Skin epidermis (tissue), 12 donors: ENCODE measurements at regions not wholly inside any gene's neighbourhood (a gene's known extent, or its start where the extent isn't known, plus 50 kb on each side); places are given as distances from the start of the nearest gene placed in this dataset.

ENCODE experiments used
- H3K27ac ChIP-seq, 21 experiments: fragments of 200-600 bp; sonication (generic) in 11 of 21; one replicate each; pipeline ENCODE4 v1.5.0; 2020; ENCODE audit warnings: mild to moderate bottlenecking in 3 of 21, inconsistent platforms in 2 of 21, moderate library complexity in 2 of 21
- H3K4me3 ChIP-seq, 7 experiments: fragments of 200-600 bp; sonication (generic) in 2 of 7; one replicate each; pipeline ENCODE4 v1.5.0; 2020; ENCODE audit warnings: inconsistent platforms in 2 of 7, mild to moderate bottlenecking in 2 of 7, moderate library complexity in 1 of 7

DNA sequence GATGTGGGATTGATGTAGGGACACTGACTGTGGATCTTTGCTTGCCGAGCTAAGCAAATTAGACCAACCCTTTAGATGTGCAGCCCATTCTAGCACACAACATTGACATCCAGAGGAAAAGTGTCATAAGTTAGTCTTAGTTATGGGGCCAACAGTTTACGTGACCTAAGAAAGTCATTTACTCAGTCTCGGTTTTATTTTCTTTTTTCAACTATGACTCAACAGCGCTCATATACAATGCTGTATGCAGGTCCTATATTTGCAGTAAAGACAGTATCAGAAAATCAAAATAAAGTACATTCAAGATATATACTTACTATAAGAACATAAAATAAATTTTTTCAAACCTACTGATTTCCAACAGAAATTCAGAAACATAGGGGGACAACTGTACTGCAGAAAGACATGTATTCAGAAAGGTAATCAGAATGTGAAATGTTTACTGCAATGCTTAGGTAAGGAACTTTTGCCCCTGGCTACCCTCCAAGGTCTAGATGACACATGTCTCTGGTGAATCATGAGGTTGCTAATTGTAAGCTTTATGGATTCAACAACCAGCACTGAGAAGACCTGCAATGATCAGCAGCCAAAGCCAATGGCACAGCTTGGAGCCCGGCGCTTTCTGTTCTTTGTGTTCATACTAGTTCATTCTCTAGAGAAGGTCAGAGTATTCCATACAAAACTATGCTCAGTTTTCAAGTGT, 317.5 kb upstream of the CNTN6 start:
- H3K27ac ChIP-seq = no peak overlapping the region
- no peak overlapping the region for H3K4me3 ChIP-seq

DNA sequence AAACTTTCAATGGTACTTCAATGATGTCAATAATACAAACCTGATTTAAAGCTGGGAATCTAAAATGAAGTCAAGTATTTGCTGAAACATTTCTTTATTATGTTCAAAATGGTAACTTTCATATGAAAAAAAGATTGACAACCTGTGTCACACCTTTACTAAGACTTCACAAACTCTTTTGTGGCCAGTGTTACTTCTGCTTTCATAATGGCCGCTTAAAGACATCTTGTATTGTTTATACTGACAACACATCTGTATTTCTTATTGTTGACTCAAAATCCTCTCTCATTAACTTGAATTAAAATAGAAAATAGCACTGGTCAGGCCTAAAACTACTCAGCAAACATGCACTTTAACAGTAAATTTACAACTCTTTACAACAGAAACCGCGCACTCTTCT, 312.3 kb upstream of the CNTN6 start:
- H3K27ac ChIP-seq = no peak overlapping the region
- H3K4me3 ChIP-seq = no peak overlapping the region

DNA sequence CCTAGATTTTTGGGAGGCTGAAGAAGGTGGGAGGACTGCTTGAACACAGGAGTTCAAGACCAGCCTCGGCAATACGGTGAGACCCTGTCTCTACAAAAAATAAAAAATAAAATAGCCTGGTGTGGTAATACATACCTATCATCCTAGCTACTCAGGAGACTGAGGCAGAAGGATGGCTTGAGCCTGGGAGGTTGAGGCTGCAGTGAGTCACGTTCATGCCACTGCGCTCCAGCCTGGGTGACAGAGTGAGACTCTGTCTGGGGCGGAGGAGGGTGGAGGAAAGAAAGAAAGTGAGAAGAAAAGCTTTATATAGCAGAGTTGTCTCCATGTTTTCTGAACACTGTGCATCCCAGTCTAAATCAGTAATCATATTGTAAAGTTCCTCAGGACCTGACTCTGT, 301.4 kb upstream of the CNTN6 start:
- Histone ChIP-seq H3K27ac (no peak overlapping the region), H3K4me3 (no peak overlapping the region)

DNA sequence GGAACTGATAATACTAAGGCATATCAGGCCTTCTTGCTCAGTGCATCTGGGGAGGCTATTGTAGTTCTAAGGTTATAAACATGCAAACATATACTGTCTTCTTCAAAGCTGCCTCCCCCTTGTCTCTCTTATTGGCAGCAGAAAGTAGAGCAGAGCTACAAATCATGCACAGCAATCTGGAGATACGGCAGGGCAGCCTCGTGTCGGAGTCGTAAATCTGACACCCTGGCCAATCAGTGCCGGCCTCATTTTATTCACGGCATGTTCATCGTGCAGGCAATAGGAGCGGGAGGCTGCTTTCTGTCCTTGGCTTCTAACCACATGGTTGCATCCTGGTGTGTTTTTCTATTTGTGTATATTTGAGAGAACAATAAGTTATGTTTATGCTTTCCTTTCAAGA, 300.2 kb upstream of the CNTN6 start:
- no peak overlapping the region for H3K4me3 ChIP-seq

DNA sequence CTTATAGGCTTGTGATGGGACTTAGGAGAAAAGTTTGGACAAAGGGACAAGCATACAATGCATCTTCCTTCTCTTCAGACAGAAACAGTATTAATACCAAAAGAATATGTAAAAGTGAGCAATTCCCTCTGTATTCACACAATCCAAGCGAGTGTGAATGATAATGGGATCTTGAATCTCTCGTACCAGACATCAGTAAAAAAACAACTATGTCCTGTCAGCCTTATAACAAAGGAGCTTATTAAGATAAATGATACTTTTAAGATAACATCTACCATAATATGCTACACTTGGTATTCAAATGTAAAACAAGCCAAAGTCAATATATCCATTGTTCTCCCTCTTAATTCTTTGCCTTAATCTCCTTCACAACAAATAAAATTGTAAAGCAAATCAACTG, 288.6 kb upstream of the CNTN6 start:
- Histone ChIP-seq H3K4me3 (no peak overlapping the region), H3K27ac (no peak overlapping the region)

More for the DNA sequence above, 300.2 kb upstream of the CNTN6 start:
- H3K27ac ChIP-seq = no peak overlapping the region

DNA sequence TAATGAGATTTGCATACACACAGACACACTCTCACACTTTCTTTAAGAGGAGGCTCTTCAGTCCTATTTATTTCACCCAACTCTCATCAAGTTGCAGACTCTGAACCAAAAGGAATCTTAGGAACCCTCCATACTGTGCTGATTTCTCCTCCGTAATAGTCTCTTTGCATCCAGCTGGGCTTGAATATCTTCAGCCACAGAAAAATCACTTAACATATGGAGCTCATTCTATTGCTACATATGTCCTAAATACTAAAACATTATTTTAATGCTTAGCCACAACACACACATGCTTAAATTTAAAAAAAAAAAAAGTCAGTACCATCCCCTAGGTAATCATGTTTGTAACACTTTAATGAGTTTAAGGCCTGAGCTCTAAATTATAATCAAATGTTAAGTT, 287.5 kb upstream of the CNTN6 start:
- no peak overlapping the region for H3K4me3 ChIP-seq
- no peak overlapping the region for H3K27ac ChIP-seq

DNA sequence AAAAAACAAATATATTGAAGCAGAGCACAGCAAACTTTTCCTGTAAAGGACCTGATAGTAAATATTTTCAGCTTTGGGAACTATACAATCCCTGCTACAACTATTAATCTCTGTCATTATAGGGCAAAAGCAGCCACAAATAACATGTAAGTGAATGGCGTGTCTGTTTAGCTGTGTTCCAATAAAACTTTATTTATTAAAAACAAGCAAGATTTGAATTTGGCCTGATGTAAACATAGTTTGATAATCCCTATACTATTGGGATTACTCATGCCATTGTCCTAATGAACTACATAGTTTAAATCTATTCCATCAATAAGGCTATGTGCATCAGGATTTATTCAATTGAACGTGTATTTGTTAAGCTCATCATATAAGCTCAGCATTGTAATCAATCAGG, 286.8 kb upstream of the CNTN6 start:
- Histone ChIP-seq H3K27ac (no peak overlapping the region), H3K4me3 (no peak overlapping the region)

DNA sequence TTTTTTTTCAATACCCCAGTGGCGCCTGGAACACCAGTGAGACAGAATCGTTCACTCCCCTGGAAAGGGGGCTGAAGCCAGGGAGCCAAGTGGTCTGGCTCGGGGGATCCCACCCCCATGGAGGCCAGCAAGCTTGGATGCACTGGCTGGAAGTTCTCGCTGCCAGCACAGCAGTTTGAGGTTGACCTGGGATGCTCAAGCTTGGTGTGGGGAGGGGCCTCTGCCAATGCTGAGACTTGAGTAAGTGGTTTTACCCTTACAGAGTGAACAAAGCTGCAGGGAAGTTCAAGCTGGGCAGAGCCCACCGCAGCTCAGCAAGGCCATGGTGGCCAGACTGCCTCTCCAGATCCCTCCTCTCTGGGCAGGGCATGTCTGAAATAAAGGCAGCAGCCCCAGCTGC, 276.2 kb upstream of the CNTN6 start:
- H3K27ac ChIP-seq = no peak overlapping the region
- H3K4me3 ChIP-seq = no peak overlapping the region

DNA sequence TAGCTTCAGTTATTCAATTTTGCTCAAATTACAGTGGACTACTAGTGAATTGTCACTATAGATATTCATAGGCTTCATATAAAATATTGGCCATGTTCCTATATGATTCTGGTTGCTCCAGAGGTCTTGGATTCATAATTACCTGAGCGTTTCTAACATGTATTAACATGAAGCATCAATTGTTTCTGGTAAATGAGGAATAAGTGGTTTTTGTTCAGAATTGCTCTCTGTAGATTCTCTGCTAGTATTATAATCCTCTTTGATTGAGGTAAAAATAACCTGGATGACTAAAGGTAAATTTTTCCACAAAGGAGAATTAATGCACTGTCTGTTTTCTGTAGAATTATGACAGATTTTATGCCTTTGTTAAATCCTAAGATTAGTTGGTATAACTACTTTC, 258.1 kb upstream of the CNTN6 start:
- Histone ChIP-seq H3K4me3 (no peak overlapping the region), H3K27ac (no peak overlapping the region)

DNA sequence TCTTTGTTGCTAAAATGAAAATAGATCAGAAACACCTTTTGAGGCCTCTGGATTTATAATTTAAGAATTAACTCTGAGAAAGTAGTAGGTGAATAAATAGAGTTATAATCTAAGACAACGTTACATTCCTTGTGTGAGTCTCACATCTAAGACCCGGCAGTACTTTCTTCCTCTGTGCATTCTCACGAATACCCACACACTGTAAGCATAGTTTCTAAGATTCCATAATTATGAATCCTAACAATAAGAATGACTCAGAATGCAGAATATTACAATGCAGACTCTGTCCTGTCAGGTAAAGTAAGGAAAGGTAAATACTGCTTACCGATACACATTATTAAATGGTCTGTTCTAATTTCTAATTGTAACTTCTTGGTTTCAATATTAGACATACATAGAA, 257.7 kb upstream of the CNTN6 start:
- Histone ChIP-seq H3K27ac (no peak overlapping the region), H3K4me3 (no peak overlapping the region)

DNA sequence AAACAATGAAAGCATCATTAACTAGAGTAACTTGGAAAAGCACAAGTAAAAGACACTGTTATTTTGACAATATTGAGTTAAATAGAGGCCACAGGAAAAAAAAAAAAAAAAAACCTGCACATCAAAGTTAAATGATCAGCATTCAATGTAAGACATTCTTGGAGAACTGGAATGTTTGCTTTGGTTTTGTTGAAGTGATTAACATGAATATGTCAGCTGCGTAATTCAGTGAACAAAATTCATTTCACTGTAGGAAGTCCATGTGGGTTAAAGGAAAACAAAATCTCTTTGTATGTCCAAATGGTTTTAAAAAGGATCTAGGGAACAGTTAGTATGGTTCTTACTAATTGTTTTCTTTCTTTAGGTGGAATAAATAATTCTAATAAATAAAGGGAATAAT, 252.8 kb upstream of the CNTN6 start:
- Histone ChIP-seq H3K4me3 (no peak overlapping the region), H3K27ac (no peak overlapping the region)

DNA sequence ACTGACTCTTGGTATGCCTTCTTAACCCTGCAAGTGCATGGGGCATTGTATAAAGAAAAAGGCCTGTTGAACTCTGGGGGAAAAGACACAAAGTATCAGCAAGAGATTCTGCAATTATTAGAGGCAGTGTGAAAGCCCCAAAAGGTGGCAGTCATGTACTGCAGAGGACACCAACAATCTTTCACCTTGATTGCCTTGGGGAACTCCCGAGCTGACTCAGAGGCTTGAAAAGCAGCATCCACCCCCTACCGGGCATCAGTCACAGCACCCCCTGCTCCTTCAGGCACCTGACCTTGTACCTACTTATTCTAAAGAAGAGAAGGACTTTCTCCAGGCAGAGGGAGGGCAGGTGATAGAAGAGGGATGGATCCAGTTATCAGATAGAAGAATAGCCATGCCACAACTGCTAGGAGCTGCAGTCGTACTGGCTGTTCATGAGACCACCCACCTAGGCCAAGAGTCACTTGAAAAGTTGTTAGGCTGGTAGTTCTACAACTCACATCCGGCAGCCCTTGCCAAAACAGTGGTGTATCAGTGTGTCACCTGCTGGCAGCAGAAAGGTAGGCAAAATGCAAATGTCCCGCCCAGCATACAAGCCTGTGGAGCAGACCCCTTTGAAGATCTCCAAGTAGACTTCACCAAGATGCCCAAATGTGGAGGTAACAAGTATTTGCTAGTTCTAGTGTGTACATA, 241.6 kb upstream of the CNTN6 start:
- Histone ChIP-seq H3K4me3 (no peak overlapping the region), H3K27ac (no peak overlapping the region)

DNA sequence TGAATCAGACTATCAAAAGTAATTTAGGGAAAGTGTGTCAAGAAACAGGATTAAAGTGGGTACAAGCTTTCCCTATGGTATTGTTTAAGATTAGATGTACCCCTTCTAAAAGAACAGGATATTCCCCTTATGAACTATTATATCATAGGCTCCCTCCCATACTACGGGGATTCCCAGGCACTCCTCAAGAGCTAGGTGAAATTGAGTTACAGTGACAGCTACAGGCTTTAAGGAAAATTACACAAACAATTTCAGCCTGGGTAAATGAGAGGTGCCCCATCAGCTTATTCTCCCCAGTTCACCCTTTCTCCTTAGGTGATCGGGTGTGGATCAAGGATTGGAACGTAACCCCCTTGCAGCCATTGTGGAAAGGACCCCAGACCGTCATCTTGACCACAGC, 240.8 kb upstream of the CNTN6 start:
- H3K27ac ChIP-seq = no peak overlapping the region
- H3K4me3 ChIP-seq = no peak overlapping the region

DNA sequence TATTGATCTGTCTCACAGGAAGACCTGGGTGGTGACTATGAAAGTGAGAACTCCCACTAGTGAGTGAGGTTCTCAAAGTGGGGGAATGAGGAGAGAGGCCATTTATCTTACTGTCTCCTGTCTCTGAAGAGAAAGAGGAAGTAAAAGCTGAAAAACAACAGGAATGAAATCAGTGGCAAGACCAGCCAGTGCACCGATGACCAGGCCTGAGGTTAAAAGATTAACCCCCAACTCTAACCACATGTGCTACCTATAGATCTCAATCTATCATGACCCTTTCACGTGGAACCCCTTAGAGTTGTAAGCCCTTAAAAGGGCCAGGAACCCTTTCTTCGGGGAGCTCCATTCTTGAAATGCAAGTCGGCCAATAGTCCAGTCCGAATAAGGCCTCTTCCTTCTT, 239.3 kb upstream of the CNTN6 start:
- Histone ChIP-seq H3K4me3 (no peak overlapping the region), H3K27ac (no peak overlapping the region)

DNA sequence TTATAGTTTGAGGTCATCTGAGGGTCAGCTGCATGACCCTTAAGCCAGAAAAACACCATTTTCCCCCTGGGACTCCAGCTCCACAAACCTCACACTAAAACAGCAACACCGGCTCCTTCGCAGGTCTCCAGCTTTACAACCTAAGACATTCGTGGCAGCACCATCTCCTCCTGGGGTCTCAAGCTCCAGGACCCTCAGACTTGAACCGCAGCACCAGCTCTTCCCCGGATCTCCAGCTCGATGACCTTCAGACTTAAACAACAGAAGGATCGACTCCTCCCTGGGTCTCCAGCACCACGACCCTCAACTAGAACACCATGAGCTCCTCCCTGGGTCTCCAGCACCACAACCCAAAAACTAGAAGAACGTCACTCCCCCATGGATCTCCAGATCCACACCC, 233.7 kb upstream of the CNTN6 start:
- no peak overlapping the region for H3K4me3 ChIP-seq
- no peak overlapping the region for H3K27ac ChIP-seq

DNA sequence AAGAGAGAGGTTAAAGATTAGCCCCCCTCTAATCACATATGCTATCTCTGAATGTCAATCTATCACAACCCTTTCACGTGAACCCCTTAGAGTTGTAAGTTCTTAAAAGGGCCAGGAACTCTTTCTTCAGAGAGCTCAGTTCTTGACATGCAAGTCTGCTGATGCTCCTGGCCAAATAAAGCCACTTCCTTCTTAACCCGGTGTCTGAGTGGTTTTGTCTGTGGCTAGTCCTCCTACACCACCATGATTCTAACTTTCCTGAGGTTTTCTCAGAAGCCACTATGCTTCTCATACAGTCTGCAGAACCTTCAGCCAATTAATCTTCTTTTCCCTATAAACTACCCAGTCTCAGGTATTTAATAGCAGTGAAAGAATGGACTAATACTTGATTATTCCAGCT, 231.1 kb upstream of the CNTN6 start:
- Histone ChIP-seq H3K4me3 (no peak overlapping the region), H3K27ac (no peak overlapping the region)

DNA sequence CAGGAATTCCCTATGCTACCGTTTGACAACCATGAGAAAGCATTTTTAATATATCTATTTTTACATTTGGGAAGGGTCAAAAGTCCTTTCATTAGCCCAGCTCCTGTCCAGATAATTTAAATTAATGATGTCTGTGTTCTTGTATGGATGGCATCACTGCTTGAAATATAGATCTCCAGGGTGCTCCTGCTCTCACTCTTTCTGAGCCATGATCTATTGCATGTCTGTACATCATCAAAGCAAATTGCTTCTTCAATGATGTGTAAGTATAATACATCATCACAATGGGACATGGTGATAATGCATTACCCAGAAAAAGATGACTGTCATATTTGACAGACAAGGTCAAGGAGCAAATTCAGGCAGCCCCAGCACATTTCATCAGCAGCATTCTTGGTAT, 223.6 kb upstream of the CNTN6 start:
- H3K4me3 ChIP-seq = no peak overlapping the region
- no peak overlapping the region for H3K27ac ChIP-seq

DNA sequence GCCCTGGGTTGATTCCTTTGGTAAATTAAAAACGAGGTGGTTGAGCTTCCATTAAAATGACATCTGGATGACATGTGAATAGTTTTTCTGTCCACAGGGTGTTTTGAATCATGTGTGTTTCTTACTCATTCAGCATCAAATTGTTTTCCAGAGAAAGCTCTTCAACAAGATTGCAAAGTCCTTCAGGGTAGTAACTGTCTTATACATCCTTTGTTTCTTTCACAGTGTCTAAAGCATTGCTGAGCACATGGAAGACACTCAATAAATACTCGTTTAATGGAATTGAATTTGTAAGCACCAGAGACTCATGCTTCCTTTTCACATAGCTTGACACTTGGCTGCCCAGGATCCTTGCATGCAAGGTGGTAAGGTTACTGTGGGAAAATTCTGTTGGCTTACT, 223.1 kb upstream of the CNTN6 start:
- no peak overlapping the region for H3K4me3 ChIP-seq
- H3K27ac ChIP-seq = no peak overlapping the region

DNA sequence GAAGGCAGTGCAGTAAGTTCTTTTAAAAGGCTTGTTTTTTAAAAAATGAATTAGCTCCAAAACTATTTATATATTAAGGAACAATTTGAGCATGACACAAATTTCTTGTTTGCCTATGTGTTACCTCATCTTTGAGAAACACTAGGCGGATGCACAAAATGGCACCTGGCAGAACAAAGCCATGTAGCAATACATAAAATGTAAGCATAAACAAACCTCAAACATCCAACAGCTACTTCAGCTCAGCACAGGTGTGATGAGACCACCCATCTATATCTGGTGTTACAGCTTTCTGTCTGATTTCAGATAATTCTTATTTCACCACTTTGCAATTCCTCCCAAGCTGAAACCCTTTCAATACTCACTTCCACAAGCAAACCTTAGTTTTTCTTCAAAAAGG, 221.2 kb upstream of the CNTN6 start:
- Histone ChIP-seq H3K27ac (no peak overlapping the region), H3K4me3 (no peak overlapping the region)

DNA sequence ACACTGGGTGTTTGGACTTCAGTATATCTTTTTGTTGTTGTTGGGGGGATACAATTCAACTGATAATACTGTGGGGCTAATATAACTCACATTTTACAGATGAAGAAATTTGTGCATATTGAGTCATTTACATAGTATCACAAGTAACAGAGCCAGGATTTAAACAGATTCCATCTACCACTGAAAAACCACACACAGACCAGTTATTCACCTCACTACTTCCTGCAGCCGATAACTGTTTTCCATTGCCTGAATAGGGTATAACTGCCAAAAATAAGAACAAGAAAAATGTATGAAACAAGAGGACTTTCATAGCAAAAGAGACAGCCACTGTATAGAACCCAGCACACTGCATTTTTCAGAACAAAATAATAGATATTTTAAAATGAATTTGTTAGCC, 215.8 kb upstream of the CNTN6 start:
- H3K4me3 ChIP-seq = no peak overlapping the region
- no peak overlapping the region for H3K27ac ChIP-seq

DNA sequence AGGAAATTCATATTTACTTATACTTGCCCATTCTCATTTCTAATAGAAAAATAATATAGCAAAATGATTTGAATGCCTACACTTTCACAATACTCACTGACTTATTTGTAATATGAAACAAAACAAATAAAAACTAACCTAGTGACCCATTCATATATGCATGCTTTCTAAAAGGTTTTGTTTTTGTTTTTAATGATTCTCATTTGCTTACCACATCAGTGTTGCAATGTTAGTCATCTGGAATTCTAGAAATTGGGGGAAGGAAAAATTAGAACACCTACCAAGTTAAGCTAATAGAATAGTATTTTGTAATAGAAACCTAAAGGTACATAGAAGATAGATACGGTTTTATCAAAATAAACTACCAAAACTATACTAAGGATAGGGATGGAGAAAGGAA, 214.1 kb upstream of the CNTN6 start:
- Histone ChIP-seq H3K27ac (no peak overlapping the region), H3K4me3 (no peak overlapping the region)

DNA sequence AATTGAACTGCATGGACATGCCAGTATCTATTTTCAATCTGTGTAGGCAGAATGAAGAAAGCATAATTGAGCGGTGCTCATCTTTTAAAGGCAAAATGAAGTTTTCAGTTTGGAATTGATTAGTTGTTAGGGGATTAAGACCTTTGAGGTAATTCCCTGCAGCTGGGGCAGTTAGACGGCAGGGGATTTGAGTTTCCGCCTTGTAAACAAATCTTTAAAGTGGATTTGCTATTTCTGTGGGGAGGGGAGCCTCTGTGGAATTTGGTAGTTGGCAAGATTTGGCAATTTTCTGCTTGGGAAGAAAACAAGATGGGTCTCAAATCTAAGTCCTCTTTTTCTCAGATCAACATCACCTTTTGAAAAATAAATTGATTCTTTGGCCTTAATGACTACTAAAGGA, 212.5 kb upstream of the CNTN6 start:
- no peak overlapping the region for H3K4me3 ChIP-seq
- no peak overlapping the region for H3K27ac ChIP-seq
